ENCODE measurements at regions not wholly inside any gene's neighbourhood (a gene's known extent, or its start where the extent isn't known, plus 50 kb on each side); places are given as distances from the start of the nearest gene placed in this dataset.

DNA sequence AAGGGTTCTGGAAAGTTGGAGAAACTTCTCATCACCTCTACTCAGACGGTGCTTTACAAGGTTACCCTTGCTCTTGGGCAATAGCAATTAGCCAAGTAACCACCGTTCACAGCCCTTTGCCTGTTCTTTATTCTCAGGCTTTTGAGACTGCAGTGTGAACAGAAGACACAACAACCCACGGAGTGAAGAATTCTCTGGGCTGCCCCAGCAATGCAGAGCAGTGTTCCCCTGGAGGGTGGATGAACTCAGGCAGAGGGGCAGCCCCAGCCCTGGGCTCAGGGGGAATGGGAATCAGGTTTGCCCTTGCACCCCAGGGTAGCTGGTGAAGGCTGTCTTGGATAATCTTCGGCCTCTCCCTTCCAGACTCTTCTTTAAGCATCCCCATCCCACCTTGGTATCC, 69.1 kb downstream of the MCFD2 start:
- TF ChIP-seq, protein P1, sequence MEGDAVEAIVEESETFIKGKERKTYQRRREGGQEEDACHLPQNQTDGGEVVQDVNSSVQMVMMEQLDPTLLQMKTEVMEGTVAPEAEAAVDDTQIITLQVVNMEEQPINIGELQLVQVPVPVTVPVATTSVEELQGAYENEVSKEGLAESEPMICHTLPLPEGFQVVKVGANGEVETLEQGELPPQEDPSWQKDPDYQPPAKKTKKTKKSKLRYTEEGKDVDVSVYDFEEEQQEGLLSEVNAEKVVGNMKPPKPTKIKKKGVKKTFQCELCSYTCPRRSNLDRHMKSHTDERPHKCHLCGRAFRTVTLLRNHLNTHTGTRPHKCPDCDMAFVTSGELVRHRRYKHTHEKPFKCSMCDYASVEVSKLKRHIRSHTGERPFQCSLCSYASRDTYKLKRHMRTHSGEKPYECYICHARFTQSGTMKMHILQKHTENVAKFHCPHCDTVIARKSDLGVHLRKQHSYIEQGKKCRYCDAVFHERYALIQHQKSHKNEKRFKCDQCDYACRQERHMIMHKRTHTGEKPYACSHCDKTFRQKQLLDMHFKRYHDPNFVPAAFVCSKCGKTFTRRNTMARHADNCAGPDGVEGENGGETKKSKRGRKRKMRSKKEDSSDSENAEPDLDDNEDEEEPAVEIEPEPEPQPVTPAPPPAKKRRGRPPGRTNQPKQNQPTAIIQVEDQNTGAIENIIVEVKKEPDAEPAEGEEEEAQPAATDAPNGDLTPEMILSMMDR (IDR thresholded peaks at IDR 0.05; ENCODE audit: extremely low read depth in 1 of 2, insufficient read depth in 1 of 2, low read depth in 1 of 2, low read length in 2 of 2) = no peak
- TF ChIP-seq EZH2 (IDR thresholded peaks at IDR 0.05; ENCODE audit: borderline replicate concordance, low read depth, low read length, severe bottlenecking) (no peak), MYC (IDR thresholded peaks at IDR 0.05; ENCODE audit: low read depth, low read length) (no peak), POLR2A (IDR thresholded peaks at IDR 0.05; ENCODE audit: low read depth, low read length) (no peak), FOS (IDR thresholded peaks at IDR 0.05; ENCODE audit: borderline replicate concordance, insufficient read depth, low read length) (no peak)
- TF ChIP-seq, protein P2, sequence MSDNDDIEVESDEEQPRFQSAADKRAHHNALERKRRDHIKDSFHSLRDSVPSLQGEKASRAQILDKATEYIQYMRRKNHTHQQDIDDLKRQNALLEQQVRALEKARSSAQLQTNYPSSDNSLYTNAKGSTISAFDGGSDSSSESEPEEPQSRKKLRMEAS (IDR thresholded peaks at IDR 0.05; ENCODE audit: insufficient read depth, insufficient read length) = no peak
